H1 (cell line): ENCODE measurements at regions not wholly inside any gene's neighbourhood (a gene's known extent, or its start where the extent isn't known, plus 50 kb on each side); places are given as distances from the start of the nearest gene placed in this dataset.
"Not testable (repeated sequence)": the region's sequence is repeated elsewhere in the genome, so short reads cannot be mapped to it uniquely, and the experiment has no call there.

Experiments
- CTCF ChIA-PET: fragments of 300-600 bp; sonication (Branson Sonifier 250); formaldehyde crosslinking; loops from one replicate; lab custom pipeline; 2021; ENCODE audit not compliant: partially characterized antibody; lab: Charles Lee
- POLR2A ChIA-PET: fragments of 300-600 bp; sonication (Branson Sonifier 250); formaldehyde crosslinking; loops from one replicate; lab custom pipeline; 2021; ENCODE audit warnings: inconsistent platforms; ENCODE audit not compliant: partially characterized antibody; lab: Charles Lee
- DNase-seq, 2 experiments: peaks; one replicate each; pipeline versions ENCODE4 v3.0.0 to v3.0.0-alpha.2; 2010 to 2022; ENCODE audit warnings: low spot score in 2 of 2, low read depth in 1 of 2, mixed read lengths in 1 of 2
- FAIRE-seq: peaks from 2 replicates; lab custom pipeline; 2011; peaks lifted over from hg19 to GRCh38; lab: Jason Lieb, UNC
- H2AFZ ChIP-seq: 2 replicates; pipeline ENCODE4 v1.8.1; 2012; ENCODE audit warnings: low read length, inconsistent platforms
- H2AK5ac ChIP-seq: 2 replicates; pipeline ENCODE4 v1.6.1; 2013; ENCODE audit warnings: low read depth, low read length
- H2BK120ac ChIP-seq: replicated peaks from 2 replicates; pipeline ENCODE3; 2013; ENCODE audit warnings: low read depth, low read length, inconsistent platforms
- H2BK12ac ChIP-seq: 2 replicates; pipeline ENCODE4 v1.6.1; 2013; ENCODE audit warnings: low read depth, low read length
- H2BK15ac ChIP-seq: 2 replicates; pipeline ENCODE4 v1.6.1; 2013; ENCODE audit warnings: low read length
- H2BK20ac ChIP-seq: 2 replicates; pipeline ENCODE4 v1.6.1; 2013; ENCODE audit warnings: low read length
- H2BK5ac ChIP-seq: 2 replicates; pipeline ENCODE4 v1.6.1; 2013; ENCODE audit warnings: low read depth, low read length
- H3K14ac ChIP-seq: 2 replicates; pipeline ENCODE4 v1.6.1; 2013; ENCODE audit warnings: inconsistent platforms; ENCODE audit not compliant: insufficient read length
- H3K18ac ChIP-seq: 2 replicates; pipeline ENCODE4 v1.6.1; 2013; ENCODE audit warnings: low read length; ENCODE audit errors: extremely low read depth
- H3K23ac ChIP-seq: 2 replicates; pipeline ENCODE4 v1.6.1; 2013; ENCODE audit warnings: inconsistent platforms; ENCODE audit not compliant: insufficient read length
- H3K23me2 ChIP-seq: 2 replicates; pipeline ENCODE4 v1.6.1; 2013; ENCODE audit warnings: low read depth, low read length
- H3K27ac ChIP-seq: 2 replicates; pipeline ENCODE4 v1.6.1; 2011; ENCODE audit warnings: low read depth, low read length, inconsistent platforms
- H3K27me3 ChIP-seq, 4 experiments: replicated peaks in 1 of 4; 1 replicate in 1 of 4; 2 replicates in 3 of 4; pipeline versions ENCODE4 v1.6.1 to v1.8.1; 2011 to 2013; ENCODE audit warnings: low read length in 3 of 4, mild to moderate bottlenecking in 3 of 4, inconsistent platforms in 2 of 4, mixed read lengths in 2 of 4, moderate library complexity in 1 of 4; ENCODE audit not compliant: control insufficient read depth in 3 of 4, insufficient read depth in 3 of 4; ENCODE audit errors: extremely low read depth in 1 of 4
- H3K36me3 ChIP-seq, 4 experiments: 2 replicates each; pipeline versions ENCODE4 v1.6.1 to v1.8.1; 2011 to 2013; ENCODE audit warnings: mild to moderate bottlenecking in 4 of 4, low read length in 3 of 4, moderate library complexity in 2 of 4, control low read depth in 1 of 4, inconsistent platforms in 1 of 4; ENCODE audit not compliant: insufficient read depth in 4 of 4, control insufficient read depth in 2 of 4
- H3K4ac ChIP-seq: replicated peaks from 2 replicates; pipeline ENCODE3; 2013; ENCODE audit warnings: low read length, low read depth, mixed read lengths, inconsistent platforms; ENCODE audit not compliant: insufficient read length
- H3K4me1 ChIP-seq, 4 experiments: replicated peaks in 1 of 4; 1 replicate in 1 of 4; 2 replicates in 3 of 4; pipeline versions ENCODE4 v1.6.1 to v1.8.1; 2011 to 2013; ENCODE audit warnings: low read length in 3 of 4, inconsistent platforms in 2 of 4, mixed read lengths in 1 of 4; ENCODE audit not compliant: insufficient read depth in 4 of 4, control insufficient read depth in 3 of 4
- H3K4me2 ChIP-seq, 2 experiments: 2 replicates each; pipeline versions ENCODE4 v1.6.1 to v1.8.1; 2011 to 2013; ENCODE audit warnings: low read depth in 2 of 2, low read length in 2 of 2, control low read depth in 1 of 2, inconsistent platforms in 1 of 2, mild to moderate bottlenecking in 1 of 2; ENCODE audit not compliant: insufficient read depth in 1 of 2
- H3K4me3 ChIP-seq, 4 experiments: fragments of 200-600, 300-600 bp in 1 of 4; sonication (generic), shearing (Covaris generic), sonication (Bioruptor Twin) in 1 of 4; 2 replicates each; pipeline versions ENCODE4 v1.5.1 to v1.8.1; 2011 to 2016; ENCODE audit warnings: low read length in 4 of 4, low read depth in 3 of 4, control low read depth in 2 of 4, inconsistent platforms in 2 of 4, mild to moderate bottlenecking in 2 of 4, mixed read lengths in 1 of 4, moderate library complexity in 1 of 4; ENCODE audit not compliant: insufficient read depth in 2 of 4; ENCODE audit errors: extremely low read depth in 1 of 4
- H3K56ac ChIP-seq: replicated peaks from 2 replicates; pipeline ENCODE3; 2013; ENCODE audit warnings: low read depth, mild to moderate bottlenecking, mixed read lengths, low read length, inconsistent platforms; ENCODE audit not compliant: insufficient read length
- H3K79me1 ChIP-seq: 2 replicates; pipeline ENCODE4 v1.6.1; 2013; ENCODE audit warnings: low read depth, low read length, control low read depth
- H3K79me2 ChIP-seq, 2 experiments: 2 replicates each; pipeline versions ENCODE4 v1.6.1 to v1.8.1; 2012 to 2013; ENCODE audit warnings: low read length in 2 of 2, mild to moderate bottlenecking in 2 of 2, inconsistent platforms in 1 of 2; ENCODE audit not compliant: insufficient read depth in 2 of 2, control insufficient read depth in 1 of 2
- H3K9ac ChIP-seq, 4 experiments: replicated peaks in 1 of 4; 1 replicate in 1 of 4; 2 replicates in 3 of 4; pipeline versions ENCODE4 v1.6.1 to v1.8.1; 2011 to 2013; ENCODE audit warnings: low read depth in 3 of 4, low read length in 3 of 4, control low read depth in 2 of 4, mild to moderate bottlenecking in 2 of 4, moderate library complexity in 2 of 4, inconsistent platforms in 1 of 4; ENCODE audit errors: extremely low read depth in 1 of 4
- H3K9me3 ChIP-seq, 2 experiments: 2 replicates each; pipeline versions ENCODE4 v1.6.1 to v1.8.1; 2012 to 2013; ENCODE audit warnings: mild to moderate bottlenecking in 2 of 2, moderate library complexity in 2 of 2, control low read depth in 1 of 2, inconsistent platforms in 1 of 2, low read depth in 1 of 2, low read length in 1 of 2, mixed read lengths in 1 of 2; ENCODE audit not compliant: insufficient read depth in 2 of 2
- H4K20me1 ChIP-seq, 2 experiments: replicated peaks in 1 of 2; 2 replicates each; pipeline versions ENCODE3 to v1.8.1; 2011 to 2013; ENCODE audit warnings: inconsistent platforms in 2 of 2, low read length in 2 of 2, mild to moderate bottlenecking in 1 of 2; ENCODE audit not compliant: insufficient read depth in 2 of 2, control insufficient read depth in 1 of 2
- H4K5ac ChIP-seq: 2 replicates; pipeline ENCODE4 v1.6.1; 2013; ENCODE audit warnings: low read length, low read depth, mixed read lengths, inconsistent platforms; ENCODE audit not compliant: insufficient read length
- H4K8ac ChIP-seq: 2 replicates; pipeline ENCODE4 v1.8.0; 2013; ENCODE audit warnings: mild to moderate bottlenecking, moderate library complexity, low read length, inconsistent platforms; ENCODE audit not compliant: insufficient read depth; ENCODE audit errors: extremely low read depth
- H4K91ac ChIP-seq: replicated peaks from 2 replicates; pipeline ENCODE3; 2013; ENCODE audit warnings: low read length, mixed read lengths, inconsistent platforms; ENCODE audit not compliant: insufficient read length
- WGBS, 2 experiments: shearing (Covaris generic) in 1 of 2; methylation state at CpG; one replicate each; pipeline versions ENCODE4 v1.1.6 to v1.1.7; 2013 to 2015; ENCODE audit warnings: low lambda C conversion rate in 2 of 2, mixed read lengths in 2 of 2, inconsistent platforms in 1 of 2, low coverage in 1 of 2, missing lambda C conversion rate in 1 of 2; ENCODE audit not compliant: insufficient replicate concordance in 2 of 2, insufficient coverage in 1 of 2, insufficient read length in 1 of 2; ENCODE audit errors: extremely low coverage in 1 of 2, missing lambda C conversion rate in 1 of 2; 5-methylcytosine and 5-hydroxymethylcytosine counted together

DNA sequence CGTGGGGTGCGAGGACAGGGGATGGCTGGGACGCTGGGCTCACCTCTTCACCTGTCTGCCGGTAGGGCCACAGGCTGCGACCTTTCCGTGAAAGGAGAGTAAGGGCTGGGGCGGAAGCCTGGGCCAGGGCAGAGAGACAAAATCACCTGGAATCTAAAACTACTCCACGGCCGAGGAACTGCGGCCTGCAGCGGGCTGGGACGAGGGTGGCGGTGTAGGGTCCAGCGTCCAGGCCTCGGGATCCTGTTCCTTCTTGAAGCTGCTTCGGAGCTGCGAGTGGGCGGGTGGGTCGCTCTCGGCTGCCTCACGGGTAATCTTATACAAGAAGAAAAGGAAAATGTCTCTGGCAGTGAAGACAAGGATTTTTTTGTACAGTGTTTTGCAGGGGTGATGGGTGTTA is 356.5 kb downstream of the ZNF33B start:
- H3K23me2 ChIP-seq, H3K79me2 ChIP-seq, DNase-seq, H3K4me2 ChIP-seq, H2BK20ac ChIP-seq, H2BK120ac ChIP-seq, H2BK12ac ChIP-seq, H3K4me3 ChIP-seq, FAIRE-seq, POLR2A ChIA-PET, H3K18ac ChIP-seq, H2AFZ ChIP-seq, H3K14ac ChIP-seq, H3K4me1 ChIP-seq, H3K4ac ChIP-seq, CTCF ChIA-PET, H3K23ac ChIP-seq, H4K8ac ChIP-seq, H3K36me3 ChIP-seq, H4K20me1 ChIP-seq, H4K91ac ChIP-seq, H2BK5ac ChIP-seq, H3K56ac ChIP-seq, H2BK15ac ChIP-seq, H3K27ac ChIP-seq, H3K79me1 ChIP-seq, H4K5ac ChIP-seq, H3K27me3 ChIP-seq, H3K9ac ChIP-seq, H2AK5ac ChIP-seq: not testable (repeated sequence)
- H3K9me3 ChIP-seq: peaks cover 0 to 13% of the 10 kb centered on the region in 2 experiments; a peak in 1 of 4 replicates
- WGBS, 2 experiments: 85% methylated on average over 20 of the region's 21 CpGs; no CpG with 5 or more reads in 1 of the 2 experiments

DNA sequence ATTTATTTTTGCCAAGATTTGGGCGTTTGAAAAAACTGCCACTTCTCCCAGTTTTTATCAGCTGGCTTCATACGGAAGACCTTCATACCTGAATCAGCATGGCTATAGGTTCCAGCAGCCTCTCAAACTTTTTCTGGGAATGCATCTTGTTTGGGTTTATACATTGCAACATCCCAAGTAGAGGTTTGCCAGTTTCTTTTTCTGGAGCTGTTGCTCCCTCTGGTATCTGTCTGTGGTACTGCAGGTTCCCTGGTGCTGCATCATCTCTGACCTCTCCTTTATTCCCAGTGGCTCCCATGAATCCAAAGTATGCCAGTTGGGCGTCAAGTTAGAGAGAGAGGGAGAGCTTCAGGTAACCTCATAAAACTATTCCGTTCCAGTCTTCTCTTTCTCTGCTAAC is 368.6 kb downstream of the ZNF33B start:
- H3K56ac ChIP-seq, H4K91ac ChIP-seq, H3K4me3 ChIP-seq, H2BK5ac ChIP-seq, H3K14ac ChIP-seq, H4K5ac ChIP-seq, H3K27ac ChIP-seq, POLR2A ChIA-PET, H3K9ac ChIP-seq, H3K4me2 ChIP-seq, H2BK20ac ChIP-seq, H3K4me1 ChIP-seq, H3K27me3 ChIP-seq, H2BK15ac ChIP-seq, DNase-seq, H2AFZ ChIP-seq, H2BK120ac ChIP-seq, H3K79me1 ChIP-seq, H3K23me2 ChIP-seq, H3K36me3 ChIP-seq, H3K4ac ChIP-seq, H3K23ac ChIP-seq, H4K20me1 ChIP-seq, H3K9me3 ChIP-seq, H3K79me2 ChIP-seq, H2BK12ac ChIP-seq, FAIRE-seq, H4K8ac ChIP-seq, H3K18ac ChIP-seq, CTCF ChIA-PET, H2AK5ac ChIP-seq: not testable (repeated sequence)
- WGBS, 2 experiments: 78% methylated on average over 3 of the region's 4 CpGs; no CpG with 5 or more reads in 1 of the 2 experiments
